Retinal pigment epithelial cell (primary cell): ENCODE measurements at regions not wholly inside any gene's neighbourhood (a gene's known extent, or its start where the extent isn't known, plus 50 kb on each side); places are given as distances from the start of the nearest gene placed in this dataset.
"Not testable (repeated sequence)": the region's sequence is repeated elsewhere in the genome, so short reads cannot be mapped to it uniquely, and the experiment has no call there.

Experiments used
- DNase-seq: peaks from one replicate; pipeline ENCODE4 v3.0.0-alpha.2; 2010; ENCODE audit warnings: low read depth
- H3K4me3 ChIP-seq: 2 replicates; pipeline ENCODE4 v1.5.1; 2011; ENCODE audit warnings: mild to moderate bottlenecking, low read length, control low read depth, moderate library complexity
- CTCF ChIP-seq: conservative IDR thresholded peaks from 2 replicates; pipeline ENCODE4 v1.5.1; 2011; ENCODE audit warnings: low read depth, low read length, control low read depth, inconsistent platforms

- H3K4me3 ChIP-seq, result no peak overlapping the region
- no peak for TF ChIP-seq CTCF
- DNase-seq, result no peak
These were observed 871.8 kb downstream of the RPS29 start for GRCh38 chr14:48714366-48714765.

DNA sequence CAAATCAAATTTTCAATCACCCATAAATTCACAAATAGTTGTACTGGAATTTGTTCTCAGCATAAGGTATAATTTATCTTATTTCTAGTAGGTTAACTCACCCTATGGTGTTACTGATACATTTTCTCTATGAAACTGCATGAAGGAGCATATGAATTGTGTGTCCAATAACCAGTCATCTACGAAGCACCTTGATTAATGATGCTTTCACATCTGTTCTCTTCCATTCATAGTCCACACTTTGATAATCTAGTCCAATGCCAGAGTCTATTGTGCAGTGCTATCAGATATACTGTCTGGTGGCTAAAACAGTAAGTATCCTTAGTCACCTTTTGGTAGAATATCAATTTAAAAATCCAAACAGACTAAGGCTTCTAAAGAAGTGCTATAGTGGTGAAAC is 876.0 kb downstream of the RPS29 start:
- no peak overlapping the region for H3K4me3 ChIP-seq
- TF ChIP-seq CTCF, result no peak
- DNase-seq, result no peak

GRCh38 chr14:48709277-48709785 is 876.8 kb downstream of the RPS29 start:
- no peak for DNase-seq
- TF ChIP-seq CTCF, result no peak
- no peak overlapping the region for H3K4me3 ChIP-seq

DNA sequence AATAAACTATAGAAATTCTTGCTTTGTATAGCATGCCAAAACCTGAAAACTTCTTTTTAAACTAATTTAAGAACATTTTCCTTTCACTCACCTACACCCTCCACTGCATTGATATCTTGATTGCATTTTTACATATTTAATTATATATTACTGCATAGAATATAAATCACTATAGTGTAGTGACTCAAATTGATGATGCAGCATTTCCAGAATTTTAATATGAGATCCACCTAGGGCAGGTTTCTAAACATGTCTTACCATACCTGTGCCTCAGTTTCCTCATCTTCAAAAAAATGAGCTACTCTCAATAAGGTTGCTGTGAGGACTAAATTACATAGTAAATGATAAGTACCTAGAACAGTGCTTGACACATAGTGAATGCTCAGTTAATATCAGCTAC is 881.5 kb downstream of the RPS29 start:
- no peak for TF ChIP-seq CTCF

DNA sequence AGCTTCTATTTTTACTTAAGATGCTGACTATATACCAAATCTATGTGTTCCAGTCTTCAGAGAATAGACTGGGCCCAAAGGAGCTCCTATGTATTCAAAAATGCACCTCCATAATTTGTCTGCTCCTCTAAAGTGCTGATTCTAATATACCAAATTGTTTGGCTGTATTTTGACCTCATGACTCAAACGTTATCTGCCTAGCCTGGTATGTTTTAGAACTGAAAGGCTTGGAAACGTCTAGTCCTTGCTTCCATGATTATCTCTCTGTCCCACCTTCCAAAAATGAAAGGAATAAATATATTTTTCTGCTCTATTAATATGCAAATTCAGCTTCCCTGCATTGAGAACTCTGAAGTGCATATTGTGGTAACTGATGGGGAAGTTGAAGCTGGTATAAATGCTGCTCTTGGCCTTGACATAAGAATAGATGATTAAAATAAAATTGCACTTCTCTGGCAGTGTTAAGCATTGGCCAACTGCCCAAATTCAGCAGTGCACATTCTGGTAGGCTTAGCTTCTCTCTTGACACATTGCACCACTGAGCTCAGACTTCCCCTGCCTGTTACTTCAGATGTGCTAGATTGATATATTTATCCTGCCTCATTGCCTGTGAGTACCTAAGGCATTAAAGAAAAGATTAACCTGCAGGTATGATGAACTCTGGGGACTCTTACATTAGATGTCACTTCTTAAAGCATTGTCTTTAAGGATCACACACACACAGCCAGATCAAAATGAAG is 882.3 kb downstream of the RPS29 start:
- no peak overlapping the region for H3K4me3 ChIP-seq
- DNase-seq, result peak; percentile 36
- no peak for TF ChIP-seq CTCF

More for the DNA sequence above, 881.5 kb downstream of the RPS29 start:
- no peak overlapping the region for H3K4me3 ChIP-seq
- no peak for DNase-seq

- H3K4me3 ChIP-seq, DNase-seq: not testable (repeated sequence)
These were observed 888.8 kb downstream of the RPS29 start for GRCh38 chr14:48697362-48697761.

DNA sequence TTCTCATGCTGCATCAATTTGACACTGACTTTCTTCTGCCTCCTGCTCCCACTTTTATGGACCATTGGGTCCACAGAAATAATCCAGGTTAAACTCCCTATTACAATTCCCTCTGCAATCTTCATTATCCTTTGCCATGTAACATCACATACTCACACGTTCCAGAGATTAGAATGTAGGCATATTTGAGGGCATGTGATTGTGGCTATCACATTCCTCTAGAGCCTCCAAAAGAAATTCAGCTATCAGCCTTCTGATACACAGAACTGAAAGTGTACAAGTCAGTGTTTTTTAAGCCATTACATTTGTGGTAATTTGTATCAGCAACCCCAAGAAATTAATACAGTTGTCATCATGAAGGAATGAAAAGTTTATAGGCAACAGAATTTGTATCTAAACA is 892.4 kb downstream of the RPS29 start:
- no peak overlapping the region for H3K4me3 ChIP-seq
- no peak for TF ChIP-seq CTCF
- no peak for DNase-seq
